B cell (primary cell): ENCODE measurements at regions not wholly inside any gene's neighbourhood (a gene's known extent, or its start where the extent isn't known, plus 50 kb on each side); places are given as distances from the start of the nearest gene placed in this dataset.

Source experiments
- CTCF ChIP-seq: fragments of 200-600 bp; IDR thresholded peaks from one replicate; pipeline ENCODE4 v1.8.0; 2022; ENCODE audit warnings: antibody characterized with exemption, mild to moderate bottlenecking
- EZH2 ChIP-seq: IDR thresholded peaks from 2 replicates; pipeline ENCODE4 v1.6.1; 2012; ENCODE audit warnings: borderline replicate concordance, low read depth, mild to moderate bottlenecking, moderate library complexity, low read length; ENCODE audit not compliant: insufficient read depth, poor library complexity, severe bottlenecking

- TF ChIP-seq CTCF, result no peak
- TF ChIP-seq EZH2, result no peak
These were observed 61.4 kb upstream of the TLE3 start for GRCh38 chr15:70159001-70159712.
